H1 (cell line): ENCODE measurements at regions not wholly inside any gene's neighbourhood (a gene's known extent, or its start where the extent isn't known, plus 50 kb on each side); places are given as distances from the start of the nearest gene placed in this dataset.

ENCODE experiments used
- EZH2 ChIP-seq: fragments of 200-600 bp; sonication (generic); IDR thresholded peaks from 2 replicates; pipeline ENCODE4 v1.7.1; 2012; ENCODE audit warnings: low read depth, mild to moderate bottlenecking, moderate library complexity, low read length, inconsistent platforms; ENCODE audit not compliant: severe bottlenecking
- GABPA ChIP-seq: IDR thresholded peaks from 2 replicates; pipeline ENCODE4 v1.6.1; 2011; ENCODE audit warnings: mild to moderate bottlenecking, low read length, moderate library complexity, borderline replicate concordance; ENCODE audit not compliant: insufficient read depth
- POLR2A ChIP-seq, 2 experiments: IDR thresholded peaks; 1 replicate in 1 of 2; 2 replicates in 1 of 2; pipeline ENCODE4 v1.6.1; 2011; ENCODE audit warnings: low read depth in 2 of 2, low read length in 2 of 2, mild to moderate bottlenecking in 2 of 2; ENCODE audit errors: control extremely low read depth in 1 of 2
- RAD21 ChIP-seq, 2 experiments: IDR thresholded peaks in 1 of 2; conservative IDR thresholded peaks in 1 of 2; 2 replicates each; pipeline ENCODE4 v1.6.1; 2011; ENCODE audit warnings: low read depth in 2 of 2, low read length in 2 of 2, improper control_type of control experiment in 1 of 2, inconsistent platforms in 1 of 2, mild to moderate bottlenecking in 1 of 2, moderate library complexity in 1 of 2
- SP1 ChIP-seq: IDR thresholded peaks from 2 replicates; pipeline ENCODE4 v1.6.1; 2011; ENCODE audit warnings: low read depth, low read length
- TAF1 ChIP-seq: IDR thresholded peaks from 2 replicates; pipeline ENCODE4 v1.6.1; 2011; ENCODE audit warnings: mild to moderate bottlenecking, low read depth, low read length
- TBP ChIP-seq: IDR thresholded peaks from 2 replicates; pipeline ENCODE4 v1.6.1; 2011; ENCODE audit warnings: low read depth, low read length, improper control_type of control experiment
- TF ChIP-seq, protein P1 (sequence below): IDR thresholded peaks from 2 replicates; pipeline ENCODE4 v1.6.1; 2011; ENCODE audit warnings: low read length, improper control_type of control experiment
- TF ChIP-seq, protein P2 (sequence below), 3 experiments: IDR thresholded peaks; 1 replicate in 2 of 3; 2 replicates in 1 of 3; pipeline versions ENCODE4 v1.5.1 to v1.6.1; 2011; ENCODE audit warnings: low read length in 3 of 3, mild to moderate bottlenecking in 3 of 3, inconsistent platforms in 2 of 3, low read depth in 1 of 3, moderate library complexity in 1 of 3; ENCODE audit not compliant: insufficient read depth in 1 of 3; ENCODE audit errors: control extremely low read depth in 1 of 3
- TF ChIP-seq, protein P3 (sequence below): IDR thresholded peaks from 2 replicates; pipeline ENCODE4 v1.6.1; 2012; ENCODE audit warnings: inconsistent platforms

DNA sequence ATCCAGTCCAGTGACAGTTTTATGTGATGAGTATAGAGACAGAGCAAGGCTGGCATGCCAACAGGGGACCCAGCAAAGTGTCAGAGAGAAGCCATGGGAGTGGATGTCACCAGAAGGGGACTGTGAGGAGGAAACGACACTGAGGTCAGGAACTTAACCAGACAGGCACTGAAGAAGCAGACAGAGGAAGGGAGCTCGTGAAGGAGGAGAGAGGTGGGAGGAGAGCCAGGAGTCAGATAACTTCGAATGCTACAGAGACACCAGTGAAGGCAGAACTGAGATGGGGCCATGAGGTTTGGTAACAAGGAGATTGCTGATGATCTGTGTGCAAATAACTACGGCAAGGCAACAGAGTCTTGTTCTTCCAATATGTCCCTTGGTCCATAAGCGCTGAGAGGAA, 211.1 kb upstream of the FOXA2 start:
- no peak for TF ChIP-seq POLR2A (IDR thresholded peaks at IDR 0.05; ENCODE audit: control extremely low read depth in 1 of 2, low read depth in 2 of 2, low read length in 2 of 2)
- TF ChIP-seq, protein P1, sequence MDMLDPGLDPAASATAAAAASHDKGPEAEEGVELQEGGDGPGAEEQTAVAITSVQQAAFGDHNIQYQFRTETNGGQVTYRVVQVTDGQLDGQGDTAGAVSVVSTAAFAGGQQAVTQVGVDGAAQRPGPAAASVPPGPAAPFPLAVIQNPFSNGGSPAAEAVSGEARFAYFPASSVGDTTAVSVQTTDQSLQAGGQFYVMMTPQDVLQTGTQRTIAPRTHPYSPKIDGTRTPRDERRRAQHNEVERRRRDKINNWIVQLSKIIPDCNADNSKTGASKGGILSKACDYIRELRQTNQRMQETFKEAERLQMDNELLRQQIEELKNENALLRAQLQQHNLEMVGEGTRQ = no peak
- TF ChIP-seq, protein P2, sequence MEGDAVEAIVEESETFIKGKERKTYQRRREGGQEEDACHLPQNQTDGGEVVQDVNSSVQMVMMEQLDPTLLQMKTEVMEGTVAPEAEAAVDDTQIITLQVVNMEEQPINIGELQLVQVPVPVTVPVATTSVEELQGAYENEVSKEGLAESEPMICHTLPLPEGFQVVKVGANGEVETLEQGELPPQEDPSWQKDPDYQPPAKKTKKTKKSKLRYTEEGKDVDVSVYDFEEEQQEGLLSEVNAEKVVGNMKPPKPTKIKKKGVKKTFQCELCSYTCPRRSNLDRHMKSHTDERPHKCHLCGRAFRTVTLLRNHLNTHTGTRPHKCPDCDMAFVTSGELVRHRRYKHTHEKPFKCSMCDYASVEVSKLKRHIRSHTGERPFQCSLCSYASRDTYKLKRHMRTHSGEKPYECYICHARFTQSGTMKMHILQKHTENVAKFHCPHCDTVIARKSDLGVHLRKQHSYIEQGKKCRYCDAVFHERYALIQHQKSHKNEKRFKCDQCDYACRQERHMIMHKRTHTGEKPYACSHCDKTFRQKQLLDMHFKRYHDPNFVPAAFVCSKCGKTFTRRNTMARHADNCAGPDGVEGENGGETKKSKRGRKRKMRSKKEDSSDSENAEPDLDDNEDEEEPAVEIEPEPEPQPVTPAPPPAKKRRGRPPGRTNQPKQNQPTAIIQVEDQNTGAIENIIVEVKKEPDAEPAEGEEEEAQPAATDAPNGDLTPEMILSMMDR (IDR thresholded peaks at IDR 0.05; ENCODE audit: control extremely low read depth in 1 of 3, insufficient read depth in 1 of 3, low read depth in 1 of 3, low read length in 3 of 3) = no peak
- TF ChIP-seq TBP = no peak
- TF ChIP-seq TAF1 = no peak
- TF ChIP-seq SP1 = no peak
- TF ChIP-seq, protein P3, sequence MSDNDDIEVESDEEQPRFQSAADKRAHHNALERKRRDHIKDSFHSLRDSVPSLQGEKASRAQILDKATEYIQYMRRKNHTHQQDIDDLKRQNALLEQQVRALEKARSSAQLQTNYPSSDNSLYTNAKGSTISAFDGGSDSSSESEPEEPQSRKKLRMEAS = no peak
- no peak for TF ChIP-seq GABPA
- no peak for TF ChIP-seq RAD21 (IDR thresholded peaks at IDR 0.05 in 1 of 2, conservative IDR thresholded peaks at IDR 0.05 in 1 of 2; ENCODE audit: low read depth in 2 of 2, low read length in 2 of 2)
- TF ChIP-seq EZH2 = no peak
